ENCODE measurements at regions not wholly inside any gene's neighbourhood (a gene's known extent, or its start where the extent isn't known, plus 50 kb on each side); places are given as distances from the start of the nearest gene placed in this dataset.

GRCh38 chr12:132396657-132397056, 67.3 kb upstream of the GALNT9 start:
- TF ChIP-seq CTCF (IDR thresholded peaks at IDR 0.05; ENCODE audit: poor library complexity) (no peak), EZH2 (IDR thresholded peaks at IDR 0.05; ENCODE audit: borderline replicate concordance) (no peak)

All from hepatocyte (in vitro differentiated cells).